Upper lobe of left lung (tissue), 6 donors: ENCODE measurements at regions not wholly inside any gene's neighbourhood (a gene's known extent, or its start where the extent isn't known, plus 50 kb on each side); places are given as distances from the start of the nearest gene placed in this dataset.

ENCODE experiments used
- ATAC-seq, 2 donors: fragments of 200-7000 bp; cut with Tn5 transposase; one replicate each; pipeline ENCODE4 v1.9.1; 2022; ENCODE audit warnings: mild to moderate bottlenecking in 2 of 2, moderate library complexity in 2 of 2; ENCODE audit not compliant: low FRiP score in 2 of 2
- DNase-seq, 2 donors: peaks; one replicate each; pipeline ENCODE4 v3.0.0-alpha.2; 2019 to 2020
- H3K27ac ChIP-seq, 4 donors: fragments of 200-600 bp; sonication (generic); one replicate each; pipeline ENCODE4 v1.5.1; 2016 to 2019
- H3K27me3 ChIP-seq, 4 donors: fragments of 200-600 bp; sonication (generic); one replicate each; pipeline ENCODE4 v1.5.1; 2017 to 2019
- H3K36me3 ChIP-seq, 4 donors: fragments of 200-600 bp; sonication (generic); one replicate each; pipeline ENCODE4 v1.5.1; 2016 to 2019
- H3K4me1 ChIP-seq, 4 donors: fragments of 200-600 bp; sonication (generic); one replicate each; pipeline ENCODE4 v1.5.1; 2018 to 2019
- H3K4me3 ChIP-seq, 4 donors: fragments of 200-600 bp; sonication (generic); one replicate each; pipeline ENCODE4 v1.5.1; 2017 to 2019; ENCODE audit warnings: mild to moderate bottlenecking in 2 of 4, moderate library complexity in 1 of 4
- H3K9me3 ChIP-seq, 4 donors: fragments of 200-600 bp; sonication (generic); one replicate each; pipeline ENCODE4 v1.5.1; 2018 to 2019
- EP300 ChIP-seq, 4 donors: sonication (generic); formaldehyde crosslinking; IDR thresholded peaks; one replicate each; pipeline ENCODE4 v1.5.1; 2017; ENCODE audit warnings: antibody characterized with exemption in 4 of 4, control low read depth in 2 of 4
- POLR2A ChIP-seq, 4 donors: fragments of 450-650 bp; IDR thresholded peaks; one replicate each; pipeline ENCODE4 v1.5.1; 2016 to 2017; ENCODE audit warnings: antibody characterized with exemption in 4 of 4, mild to moderate bottlenecking in 2 of 4
- POLR2AphosphoS5 ChIP-seq, 2 donors: sonication (generic); formaldehyde crosslinking; IDR thresholded peaks; one replicate each; pipeline ENCODE4 v1.5.1; 2017; ENCODE audit warnings: antibody characterized with exemption in 2 of 2
- WGBS, 2 donors: methylation state at CpG; one replicate each; pipeline ENCODE4 v1.1.5; 2017 to 2018; 5-methylcytosine and 5-hydroxymethylcytosine counted together
- TF ChIP-seq, protein P1 (sequence below), 6 experiments: fragments of 450-650 bp in 4 of 6; fragments of 200-600 bp in 2 of 6; sonication (generic) in 2 of 6; IDR thresholded peaks; one replicate each; pipeline ENCODE4 v1.5.1; 2016 to 2019; ENCODE audit warnings: antibody characterized with exemption in 6 of 6
- donor health status: DM: no; HTN: no; CAD: no; lungs with moderate emphysema.
- donor health status: DM: no; HTN: yes; CAD: no; lungs with severe emphysema.

DNA sequence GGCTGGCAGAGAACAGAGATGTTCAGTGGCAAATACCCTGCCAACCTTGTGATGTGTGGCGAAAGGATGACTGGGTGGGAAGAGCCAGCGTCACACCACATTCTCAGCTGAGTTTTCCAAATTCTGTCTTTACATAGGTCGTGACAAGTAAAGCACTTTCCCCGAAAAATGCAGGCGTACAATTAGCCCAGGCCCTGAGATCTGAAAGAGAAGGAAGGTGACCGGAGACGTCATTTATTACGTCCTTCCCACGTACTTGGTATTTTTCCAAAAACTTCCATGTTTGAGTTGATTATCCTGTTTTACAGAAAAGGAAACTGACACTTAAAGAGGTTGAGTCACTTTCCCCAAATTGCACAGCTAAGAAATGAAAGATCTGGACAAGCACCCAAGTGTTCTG lies 413.3 kb downstream of the PRDM2 start:
- TF ChIP-seq POLR2AphosphoS5 (IDR thresholded peaks at IDR 0.05) = no peak
- TF ChIP-seq POLR2A (IDR thresholded peaks at IDR 0.05) = no peak
- TF ChIP-seq EP300 (IDR thresholded peaks at IDR 0.05) = no peak
- TF ChIP-seq, protein P1, sequence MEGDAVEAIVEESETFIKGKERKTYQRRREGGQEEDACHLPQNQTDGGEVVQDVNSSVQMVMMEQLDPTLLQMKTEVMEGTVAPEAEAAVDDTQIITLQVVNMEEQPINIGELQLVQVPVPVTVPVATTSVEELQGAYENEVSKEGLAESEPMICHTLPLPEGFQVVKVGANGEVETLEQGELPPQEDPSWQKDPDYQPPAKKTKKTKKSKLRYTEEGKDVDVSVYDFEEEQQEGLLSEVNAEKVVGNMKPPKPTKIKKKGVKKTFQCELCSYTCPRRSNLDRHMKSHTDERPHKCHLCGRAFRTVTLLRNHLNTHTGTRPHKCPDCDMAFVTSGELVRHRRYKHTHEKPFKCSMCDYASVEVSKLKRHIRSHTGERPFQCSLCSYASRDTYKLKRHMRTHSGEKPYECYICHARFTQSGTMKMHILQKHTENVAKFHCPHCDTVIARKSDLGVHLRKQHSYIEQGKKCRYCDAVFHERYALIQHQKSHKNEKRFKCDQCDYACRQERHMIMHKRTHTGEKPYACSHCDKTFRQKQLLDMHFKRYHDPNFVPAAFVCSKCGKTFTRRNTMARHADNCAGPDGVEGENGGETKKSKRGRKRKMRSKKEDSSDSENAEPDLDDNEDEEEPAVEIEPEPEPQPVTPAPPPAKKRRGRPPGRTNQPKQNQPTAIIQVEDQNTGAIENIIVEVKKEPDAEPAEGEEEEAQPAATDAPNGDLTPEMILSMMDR (IDR thresholded peaks at IDR 0.05) = no peak
- Histone ChIP-seq H3K9me3 (no peaks in the 10 kb centered on the region), H3K27me3 (no peaks in the 10 kb centered on the region), H3K4me1 (no peaks in the 10 kb centered on the region), H3K4me3 (no peak overlapping the region), H3K36me3 (no peaks in the 10 kb centered on the region), H3K27ac (no peak overlapping the region)
- WGBS, 2 donors = 68 to 71% methylated on average over 9 of the region's 9 CpGs
- DNase-seq (no peak), ATAC-seq (no peak)

DNA sequence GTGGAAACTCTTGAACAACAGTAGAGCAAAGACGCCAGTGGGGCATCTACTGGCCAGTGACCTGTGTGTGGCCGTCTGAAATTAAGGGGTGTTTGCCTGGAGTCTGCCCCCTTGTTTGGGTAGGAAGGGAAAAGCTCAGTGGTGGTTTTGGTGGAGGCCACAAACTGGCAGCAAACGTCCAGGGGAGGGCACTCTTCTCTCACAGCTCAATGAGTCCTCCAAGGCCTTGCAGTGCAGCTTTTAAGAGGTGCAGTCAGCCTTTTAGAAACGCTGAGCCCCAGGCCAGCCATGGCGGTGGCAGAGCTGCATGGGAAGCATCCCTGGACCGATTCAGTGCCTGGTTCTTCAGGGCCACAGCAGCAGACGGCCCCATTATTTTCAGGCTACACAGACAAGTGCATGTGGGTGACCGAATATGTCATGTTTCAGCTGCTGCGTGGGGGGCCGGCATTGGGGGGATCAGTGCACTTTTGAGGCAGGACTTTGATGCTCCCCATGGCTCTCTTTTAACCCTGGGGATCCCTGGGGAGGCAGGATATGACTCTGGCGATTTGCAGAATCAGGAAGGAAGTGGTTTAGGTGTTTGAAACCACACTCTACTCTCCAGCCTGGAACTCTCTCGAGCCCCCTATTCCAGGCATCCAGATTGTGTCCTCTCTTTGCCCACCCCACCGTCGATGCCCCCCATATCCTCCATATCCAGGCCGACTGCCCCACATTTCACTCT lies 414.0 kb downstream of the PRDM2 start:
- peak; percentile 43 to 77 for ATAC-seq
- Histone ChIP-seq H3K9me3 (no peaks in the 10 kb centered on the region), H3K4me3 (no peak overlapping the region), H3K36me3 (no peaks in the 10 kb centered on the region), H3K27ac (no peak overlapping the region), H3K27me3 (no peaks in the 10 kb centered on the region), H3K4me1 (no peaks in the 10 kb centered on the region)
- TF ChIP-seq, protein P1 (IDR thresholded peaks at IDR 0.05) = peak in 5 of 6 experiments; percentile 40 to 69 (median 59)
- no peak for TF ChIP-seq POLR2AphosphoS5 (IDR thresholded peaks at IDR 0.05)
- peak; percentile 40 to 45 for DNase-seq
- 40 to 47% methylated on average over 10 to 15 of the region's 15 CpGs for WGBS, 2 donors

DNA sequence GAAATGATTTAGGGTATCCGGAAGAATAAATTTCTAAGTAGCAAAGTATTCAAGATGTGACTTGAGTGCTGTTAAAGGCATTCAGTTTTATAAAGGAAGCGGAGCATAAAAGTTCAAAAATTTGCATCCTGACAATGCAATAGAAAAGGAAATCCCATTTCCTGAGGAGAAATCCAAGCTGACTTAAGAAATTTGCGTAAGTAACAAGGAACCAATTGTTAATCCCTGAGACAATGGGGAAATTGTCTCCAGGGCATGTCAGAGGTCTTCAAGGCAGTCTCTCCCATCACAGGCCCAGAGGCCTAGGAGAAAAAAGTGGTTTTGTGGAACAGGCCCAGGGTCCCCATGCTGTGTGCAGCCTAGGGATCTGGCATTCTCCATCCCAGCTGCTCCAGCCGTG lies 416.0 kb downstream of the PRDM2 start:
- no peak for DNase-seq
- Histone ChIP-seq H3K4me1 (no peaks in the 10 kb centered on the region), H3K4me3 (no peak overlapping the region), H3K27ac (no peak overlapping the region), H3K27me3 (no peaks in the 10 kb centered on the region), H3K36me3 (no peaks in the 10 kb centered on the region), H3K9me3 (peaks cover 0 to 3% (median 0%) of the 10 kb centered on the region in 4 donors)
- TF ChIP-seq, protein P1 (IDR thresholded peaks at IDR 0.05) = no peak
- TF ChIP-seq POLR2AphosphoS5 (IDR thresholded peaks at IDR 0.05) = no peak
- no peak for ATAC-seq
- 85 to 86% methylated on average over 3 to 4 of the region's 4 CpGs for WGBS, 2 donors

DNA sequence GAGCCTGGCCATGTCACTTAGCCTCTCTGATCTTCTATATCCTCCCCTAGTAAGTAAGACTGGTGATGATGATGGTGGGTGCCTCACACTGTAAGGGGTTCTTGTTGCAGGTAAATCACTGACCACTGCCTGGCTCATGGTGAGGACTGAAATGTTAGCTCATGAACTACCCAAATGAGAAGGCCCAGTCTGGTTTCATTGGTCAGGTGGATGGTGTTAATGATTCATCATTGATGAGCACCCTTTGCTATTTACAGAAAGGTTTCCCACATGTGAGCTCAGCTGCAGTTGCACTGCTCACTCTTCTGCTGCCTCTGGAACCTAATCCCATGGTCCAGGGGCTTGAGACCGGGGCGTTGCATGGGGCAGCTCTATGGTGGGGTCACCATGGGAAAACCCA lies 417.7 kb downstream of the PRDM2 start:
- Histone ChIP-seq H3K9me3 (peaks cover 0 to 3% (median 0%) of the 10 kb centered on the region in 4 donors), H3K27me3 (no peaks in the 10 kb centered on the region), H3K27ac (no peak overlapping the region), H3K4me3 (no peak overlapping the region), H3K4me1 (no peaks in the 10 kb centered on the region), H3K36me3 (no peaks in the 10 kb centered on the region)
- 81 to 100% methylated on average over 2 of the region's 2 CpGs for WGBS, 2 donors
- no peak for DNase-seq
- no peak for ATAC-seq
- TF ChIP-seq EP300 (IDR thresholded peaks at IDR 0.05) = no peak
- TF ChIP-seq, protein P1 (IDR thresholded peaks at IDR 0.05) = no peak
- no peak for TF ChIP-seq POLR2A (IDR thresholded peaks at IDR 0.05)
- no peak for TF ChIP-seq POLR2AphosphoS5 (IDR thresholded peaks at IDR 0.05)
